H9 (cell line): ENCODE measurements at regions not wholly inside any gene's neighbourhood (a gene's known extent, or its start where the extent isn't known, plus 50 kb on each side); places are given as distances from the start of the nearest gene placed in this dataset.

Experiments
- DNase-seq: peaks from one replicate; pipeline ENCODE4 v3.0.0-alpha.2; 2017
- H2AFZ ChIP-seq: one replicate; pipeline ENCODE4 v1.6.1; 2013; ENCODE audit warnings: mild to moderate bottlenecking, low read length, control low read depth, moderate library complexity
- H2AK5ac ChIP-seq: 2 replicates; pipeline ENCODE4 v1.6.1; 2013; ENCODE audit warnings: low read length, control low read depth, mixed read lengths; ENCODE audit not compliant: insufficient read length
- H2BK120ac ChIP-seq: one replicate; pipeline ENCODE4 v1.6.1; 2013; ENCODE audit warnings: low read depth, mild to moderate bottlenecking, low read length, control low read depth, inconsistent platforms; ENCODE audit not compliant: poor library complexity, severe bottlenecking
- H2BK12ac ChIP-seq: 2 replicates; pipeline ENCODE4 v1.6.1; 2013; ENCODE audit warnings: low read length, control low read depth, mixed read lengths, low read depth; ENCODE audit not compliant: insufficient read length
- H2BK15ac ChIP-seq: 2 replicates; pipeline ENCODE4 v1.6.1; 2013; ENCODE audit warnings: low read depth, low read length, control low read depth
- H2BK20ac ChIP-seq: one replicate; pipeline ENCODE4 v1.6.1; 2013; ENCODE audit warnings: low read depth, mild to moderate bottlenecking, low read length, control low read depth, inconsistent platforms; ENCODE audit not compliant: poor library complexity, severe bottlenecking
- H2BK5ac ChIP-seq: 2 replicates; pipeline ENCODE4 v1.6.1; 2013; ENCODE audit warnings: low read length, control low read depth, mixed read lengths; ENCODE audit not compliant: insufficient read length
- H3K14ac ChIP-seq: 2 replicates; pipeline ENCODE4 v1.6.1; 2013; ENCODE audit warnings: low read length, control low read depth; ENCODE audit not compliant: insufficient read depth
- H3K18ac ChIP-seq: 2 replicates; pipeline ENCODE4 v1.6.1; 2013; ENCODE audit warnings: low read depth, mild to moderate bottlenecking, mixed read lengths, low read length, control low read depth; ENCODE audit not compliant: insufficient read length
- H3K23ac ChIP-seq: 2 replicates; pipeline ENCODE4 v1.6.1; 2013; ENCODE audit warnings: low read length, control low read depth, mixed read lengths, low read depth; ENCODE audit not compliant: insufficient read length
- H3K23me2 ChIP-seq: 2 replicates; pipeline ENCODE4 v1.6.1; 2013; ENCODE audit warnings: low read depth, mild to moderate bottlenecking, mixed read lengths, low read length, control low read depth; ENCODE audit not compliant: insufficient read length, poor library complexity, severe bottlenecking
- H3K27ac ChIP-seq: 2 replicates; pipeline ENCODE4 v1.5.1; 2013; ENCODE audit warnings: low read length, control low read depth, mixed read lengths, low read depth; ENCODE audit not compliant: insufficient read length
- H3K27me3 ChIP-seq: 2 replicates; pipeline ENCODE4 v1.6.1; 2013; ENCODE audit warnings: low read length, control low read depth, inconsistent platforms; ENCODE audit not compliant: insufficient read depth
- H3K4ac ChIP-seq: 2 replicates; pipeline ENCODE4 v1.6.1; 2013; ENCODE audit warnings: low read depth, mild to moderate bottlenecking, control low read depth, inconsistent platforms, low read length, moderate library complexity
- H3K4me1 ChIP-seq: 2 replicates; pipeline ENCODE4 v1.6.1; 2013; ENCODE audit warnings: low read length, control low read depth, inconsistent platforms; ENCODE audit not compliant: insufficient read depth
- H3K4me2 ChIP-seq: 2 replicates; pipeline ENCODE4 v1.6.1; 2013; ENCODE audit warnings: low read length, control low read depth, mixed read lengths; ENCODE audit not compliant: insufficient read length, insufficient read depth
- H3K56ac ChIP-seq: 2 replicates; pipeline ENCODE4 v1.6.1; 2013; ENCODE audit warnings: low read depth, mild to moderate bottlenecking, mixed read lengths, low read length, control low read depth; ENCODE audit not compliant: insufficient read length
- H3K79me1 ChIP-seq: 2 replicates; pipeline ENCODE4 v1.6.1; 2013; ENCODE audit warnings: low read depth, mild to moderate bottlenecking, moderate library complexity, low read length, control low read depth, inconsistent platforms; ENCODE audit not compliant: insufficient read depth, poor library complexity, severe bottlenecking
- H3K79me2 ChIP-seq: 2 replicates; pipeline ENCODE4 v1.6.1; 2013; ENCODE audit warnings: low read length, control low read depth, inconsistent platforms; ENCODE audit not compliant: insufficient read depth
- H3K9ac ChIP-seq: 2 replicates; pipeline ENCODE4 v1.6.1; 2013; ENCODE audit warnings: low read length, control low read depth, mixed read lengths; ENCODE audit not compliant: insufficient read length; ENCODE audit errors: extremely low read depth
- H3K9me3 ChIP-seq: one replicate; pipeline ENCODE4 v1.6.1; 2013; ENCODE audit warnings: low read depth, low read length, inconsistent platforms; ENCODE audit not compliant: control insufficient read depth
- H3T11ph ChIP-seq: one replicate; pipeline ENCODE4 v1.6.1; 2013; ENCODE audit warnings: mild to moderate bottlenecking, low read length, control low read depth, inconsistent platforms
- H4K20me1 ChIP-seq: one replicate; pipeline ENCODE4 v1.6.1; 2013; ENCODE audit not compliant: control insufficient read depth, insufficient read length, insufficient read depth
- H4K5ac ChIP-seq: 2 replicates; pipeline ENCODE4 v1.6.1; 2013; ENCODE audit warnings: low read depth, mild to moderate bottlenecking, mixed read lengths, low read length, control low read depth; ENCODE audit not compliant: insufficient read length
- H4K8ac ChIP-seq: replicated peaks from 2 replicates; pipeline ENCODE4 v1.6.1; 2013; ENCODE audit warnings: low read length, control low read depth, mixed read lengths, low read depth; ENCODE audit not compliant: insufficient read length
- H4K91ac ChIP-seq: 2 replicates; pipeline ENCODE4 v1.6.1; 2013; ENCODE audit warnings: low read depth, mild to moderate bottlenecking, moderate library complexity, mixed read lengths, low read length, control low read depth; ENCODE audit not compliant: insufficient read length
- H3K27ac Mint-ChIP-seq, 3 experiments: 2 replicates in 2 of 3; 3 replicates in 1 of 3; pipeline ENCODE4 v1.8.0; 2020 to 2021; ENCODE audit warnings: mixed read lengths in 3 of 3, mild to moderate bottlenecking in 1 of 3, moderate library complexity in 1 of 3
- H3K27me3 Mint-ChIP-seq: 2 replicates; pipeline ENCODE4 v1.8.0; 2021; ENCODE audit warnings: low read depth, mild to moderate bottlenecking, moderate library complexity, mixed read lengths
- H3K36me3 Mint-ChIP-seq, 3 experiments: 2 replicates in 2 of 3; 3 replicates in 1 of 3; pipeline ENCODE4 v1.8.0; 2020 to 2021; ENCODE audit warnings: low read depth in 3 of 3, mixed read lengths in 3 of 3; ENCODE audit not compliant: insufficient read depth in 1 of 3
- H3K4me1 Mint-ChIP-seq, 2 experiments: 2 replicates each; pipeline ENCODE4 v1.8.0; 2020; ENCODE audit warnings: mixed read lengths in 2 of 2
- H3K4me3 Mint-ChIP-seq, 2 experiments: 2 replicates in 1 of 2; 3 replicates in 1 of 2; pipeline ENCODE4 v1.8.0; 2020 to 2021; ENCODE audit warnings: mild to moderate bottlenecking in 2 of 2, mixed read lengths in 2 of 2, moderate library complexity in 1 of 2
- H3K9me3 Mint-ChIP-seq, 2 experiments: 2 replicates in 1 of 2; 3 replicates in 1 of 2; pipeline ENCODE4 v1.8.0; 2020; ENCODE audit warnings: mild to moderate bottlenecking in 2 of 2, mixed read lengths in 2 of 2, moderate library complexity in 1 of 2
- CTCF ChIP-seq: fragments of 200-600 bp; sonication (generic); conservative IDR thresholded peaks from 3 replicates; pipeline ENCODE4 v1.8.0; 2021; ENCODE audit warnings: antibody characterized with exemption, mild to moderate bottlenecking
- WGBS: extraction: QIAGEN DNeasy Blood & Tissue Kit; methylation state at CpG from one replicate; pipeline ENCODE4 v1.1.7; 2013; ENCODE audit warnings: missing lambda C conversion rate, low lambda C conversion rate, mixed read lengths; ENCODE audit not compliant: insufficient read length; ENCODE audit errors: extremely low coverage; 5-methylcytosine and 5-hydroxymethylcytosine counted together

GRCh38 chr6:141701732-141702131, 431.0 kb upstream of the GJE1 start:
- no CpG with 5 or more reads among the region's 2 CpGs for WGBS
- Histone ChIP-seq H3K14ac (no peak overlapping the region), H2BK20ac (no peak overlapping the region), H2BK5ac (no peak overlapping the region), H3K23ac (no peak overlapping the region), H3K9ac (no peak overlapping the region), H3K4ac (no peak overlapping the region), H4K20me1 (no peaks in the 10 kb centered on the region), H3K9me3 (no peaks in the 10 kb centered on the region), H3K4me1 (no peaks in the 10 kb centered on the region), H4K5ac (no peak overlapping the region), H2AK5ac (no peak overlapping the region), H3K27ac (no peak overlapping the region), H2BK15ac (no peak overlapping the region), H3K79me1 (no peaks in the 10 kb centered on the region), H3T11ph (no peak overlapping the region), H4K91ac (no peak overlapping the region), H3K23me2 (no peaks in the 10 kb centered on the region), H3K79me2 (no peaks in the 10 kb centered on the region), H3K4me2 (no peak overlapping the region), H3K27me3 (no peaks in the 10 kb centered on the region), H2BK12ac (no peak overlapping the region), H4K8ac (no peak overlapping the region), H3K18ac (no peak overlapping the region), H2AFZ (no peak overlapping the region), H3K56ac (no peak overlapping the region), H2BK120ac (no peak overlapping the region)
- Mint-ChIP-seq H3K27ac (peak overlapping the region in 1 of 3 experiments; percentile 25; a peak in 1 of 7 replicates), H3K27me3 (no peaks in the 10 kb centered on the region), H3K4me1 (no peaks in the 10 kb centered on the region), H3K4me3 (no peak overlapping the region), H3K36me3 (no peaks in the 10 kb centered on the region), H3K9me3 (no peaks in the 10 kb centered on the region)
- TF ChIP-seq CTCF = no peak
- DNase-seq = no peak
